Right lobe of liver (tissue), 4 donors: ENCODE measurements at regions not wholly inside any gene's neighbourhood (a gene's known extent, or its start where the extent isn't known, plus 50 kb on each side); places are given as distances from the start of the nearest gene placed in this dataset.
"Not testable (repeated sequence)": the region's sequence is repeated elsewhere in the genome, so short reads cannot be mapped to it uniquely, and the experiment has no call there.

Experiments used
- CTCF ChIP-seq, 4 donors: fragments of 200-600 bp in 3 of 4; fragments of 450-650 bp in 1 of 4; IDR thresholded peaks; one replicate each; pipeline versions ENCODE4 v1.5.1 to v1.8.0; 2016 to 2022; ENCODE audit warnings: antibody characterized with exemption in 4 of 4, mild to moderate bottlenecking in 2 of 4
- POLR2A ChIP-seq: fragments of 450-650 bp; IDR thresholded peaks from one replicate; pipeline ENCODE4 v1.6.1; 2017; ENCODE audit warnings: antibody characterized with exemption, mild to moderate bottlenecking
- donor health status: DM: no; HTN: no; CAD: no.
- donor health status: DM: no; HTN: no; CAD: no.
- donor health status: DM: no; HTN: yes; CAD: no.

GRCh38 chr14:106750089-106750488 is 1223.7 kb downstream of the TMEM121 start:
- not testable (repeated sequence) for TF ChIP-seq POLR2A; CTCF (IDR thresholded peaks at IDR 0.05)
